Smooth muscle cell (in vitro differentiated cells): ENCODE measurements at regions not wholly inside any gene's neighbourhood (a gene's known extent, or its start where the extent isn't known, plus 50 kb on each side); places are given as distances from the start of the nearest gene placed in this dataset.
"Not testable (repeated sequence)": the region's sequence is repeated elsewhere in the genome, so short reads cannot be mapped to it uniquely, and the experiment has no call there.

ENCODE experiments used
- DNase-seq: peaks from one replicate; lab custom pipeline; 2025; ENCODE audit not compliant: unreplicated experiment; lab: John Stamatoyannopoulos, UW
- H2AFZ ChIP-seq: fragments of 200-600 bp; sonication (generic); 2 replicates; pipeline ENCODE4 v1.6.0; 2016; ENCODE audit warnings: antibody characterized with exemption, low read depth, mild to moderate bottlenecking
- H3F3A ChIP-seq: fragments of 200-600 bp; sonication (generic); 2 replicates; pipeline ENCODE4 v1.6.0; 2017; ENCODE audit warnings: antibody characterized with exemption, low read depth
- H3K27ac ChIP-seq: fragments of 200-600 bp; sonication (generic); 2 replicates; pipeline ENCODE4 v1.5.1; 2016; ENCODE audit warnings: low read depth, mild to moderate bottlenecking
- H3K27me3 ChIP-seq: fragments of 200-600 bp; sonication (generic); 2 replicates; pipeline ENCODE4 v1.6.1; 2016; ENCODE audit warnings: low read depth, mild to moderate bottlenecking
- H3K36me3 ChIP-seq: fragments of 200-600 bp; sonication (generic); 2 replicates; pipeline ENCODE4 v1.5.1; 2016; ENCODE audit warnings: low read depth
- H3K4me1 ChIP-seq: fragments of 200-600 bp; sonication (generic); 2 replicates; pipeline ENCODE4 v1.5.1; 2016; ENCODE audit warnings: low read depth
- H3K4me2 ChIP-seq: fragments of 200-600 bp; sonication (generic); 2 replicates; pipeline ENCODE4 v1.6.0; 2016; ENCODE audit warnings: mild to moderate bottlenecking
- H3K4me3 ChIP-seq: fragments of 200-600 bp; sonication (generic); 2 replicates; pipeline ENCODE4 v1.5.1; 2016; ENCODE audit warnings: mild to moderate bottlenecking
- H3K79me2 ChIP-seq: fragments of 200-600 bp; sonication (generic); 2 replicates; pipeline ENCODE4 v1.6.0; 2016; ENCODE audit warnings: low read depth, mild to moderate bottlenecking
- H3K9ac ChIP-seq: fragments of 200-600 bp; sonication (generic); 2 replicates; pipeline ENCODE4 v1.6.0; 2016; ENCODE audit warnings: low read depth
- H3K9me3 ChIP-seq: fragments of 200-600 bp; sonication (generic); replicated peaks from 2 replicates; pipeline ENCODE4 v1.5.1; 2016; ENCODE audit warnings: low read depth
- H4K20me1 ChIP-seq: fragments of 200-600 bp; sonication (generic); 2 replicates; pipeline ENCODE4 v1.6.0; 2016; ENCODE audit warnings: low read depth
- CTCF ChIP-seq: fragments of 200-600 bp; sonication (generic); IDR thresholded peaks from 2 replicates; pipeline ENCODE4 v1.5.1; 2017; ENCODE audit warnings: borderline replicate concordance, mild to moderate bottlenecking, antibody characterized with exemption; ENCODE audit not compliant: insufficient read depth, poor library complexity, severe bottlenecking
- WGBS: methylation state at CpG from one replicate; pipeline ENCODE4 v1.1.7; 2016; ENCODE audit warnings: low lambda C conversion rate; 5-methylcytosine and 5-hydroxymethylcytosine counted together

GRCh38 chr1:194624833-194625232 is 1438.4 kb upstream of the B3GALT2 start:
- H3K79me2 ChIP-seq = no peaks in the 10 kb centered on the region
- no peaks in the 10 kb centered on the region for H3K9me3 ChIP-seq
- no peaks in the 10 kb centered on the region for H3K4me1 ChIP-seq
- H4K20me1 ChIP-seq = no peaks in the 10 kb centered on the region
- no peaks in the 10 kb centered on the region for H3F3A ChIP-seq
- no peak for TF ChIP-seq CTCF
- no peaks in the 10 kb centered on the region for H3K27me3 ChIP-seq
- no peak overlapping the region for H2AFZ ChIP-seq
- H3K36me3 ChIP-seq = no peaks in the 10 kb centered on the region
- H3K27ac ChIP-seq = no peak overlapping the region
- H3K9ac ChIP-seq = no peak overlapping the region
- H3K4me3 ChIP-seq = no peak overlapping the region
- DNase-seq = no peak
- H3K4me2 ChIP-seq = no peak overlapping the region
- WGBS = 71% methylated on average over 4 of the region's 4 CpGs

DNA sequence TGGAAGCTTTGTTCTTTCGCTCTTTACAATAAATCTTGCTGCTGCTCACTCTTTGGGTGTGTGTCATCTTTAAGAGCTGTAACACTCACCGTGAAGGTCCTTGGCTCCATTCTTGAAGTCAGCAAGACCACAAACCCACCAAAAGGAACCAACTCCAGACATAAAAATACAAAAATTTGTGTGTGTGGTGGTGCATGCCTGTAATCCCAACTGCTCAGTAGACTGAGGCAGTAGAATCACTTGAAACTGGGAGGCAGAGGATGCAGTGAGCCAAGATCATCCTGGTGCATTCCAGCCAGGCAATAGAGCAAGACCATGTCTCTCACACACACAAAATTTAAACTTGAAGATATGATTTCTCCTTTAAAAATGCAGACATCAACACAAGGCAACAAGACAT is 1431.7 kb upstream of the B3GALT2 start:
- DNase-seq = no peak
- H4K20me1 ChIP-seq = no peaks in the 10 kb centered on the region

DNA sequence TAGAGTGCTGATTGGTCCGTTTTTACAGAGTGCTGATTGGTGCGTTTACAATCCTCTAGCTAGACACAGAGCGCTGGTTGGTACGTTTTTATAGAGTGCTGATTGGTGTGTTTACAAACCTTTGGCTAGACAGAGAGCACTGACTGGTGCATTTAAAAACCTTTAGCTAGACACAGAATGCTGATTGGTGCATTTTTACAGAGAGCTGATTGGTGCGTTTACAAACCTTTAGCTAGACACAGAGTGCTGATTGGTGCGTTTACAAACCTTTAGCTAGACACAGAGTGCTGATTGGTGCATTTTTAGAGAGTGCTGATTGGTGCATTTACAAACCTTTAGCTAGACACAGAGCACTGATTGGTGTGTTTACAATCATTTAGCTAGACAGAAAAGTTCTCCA is 1430.9 kb upstream of the B3GALT2 start:
- not testable (repeated sequence) for H3F3A ChIP-seq, H3K9me3 ChIP-seq
- 89% methylated on average over 6 of the region's 6 CpGs for WGBS

More for the DNA sequence above, 1431.7 kb upstream of the B3GALT2 start:
- no peaks in the 10 kb centered on the region for H3K36me3 ChIP-seq
- no peak overlapping the region for H3K9ac ChIP-seq
- no peak for TF ChIP-seq CTCF
- H3K79me2 ChIP-seq = no peaks in the 10 kb centered on the region
- no peaks in the 10 kb centered on the region for H3K4me1 ChIP-seq
- 91% methylated on average over 2 of the region's 2 CpGs for WGBS
- no peak overlapping the region for H3K27ac ChIP-seq
- H3K9me3 ChIP-seq = no peaks in the 10 kb centered on the region
- H3F3A ChIP-seq = no peaks in the 10 kb centered on the region
- no peak overlapping the region for H3K4me3 ChIP-seq
- no peaks in the 10 kb centered on the region for H3K27me3 ChIP-seq
- H2AFZ ChIP-seq = no peak overlapping the region
- no peak overlapping the region for H3K4me2 ChIP-seq

DNA sequence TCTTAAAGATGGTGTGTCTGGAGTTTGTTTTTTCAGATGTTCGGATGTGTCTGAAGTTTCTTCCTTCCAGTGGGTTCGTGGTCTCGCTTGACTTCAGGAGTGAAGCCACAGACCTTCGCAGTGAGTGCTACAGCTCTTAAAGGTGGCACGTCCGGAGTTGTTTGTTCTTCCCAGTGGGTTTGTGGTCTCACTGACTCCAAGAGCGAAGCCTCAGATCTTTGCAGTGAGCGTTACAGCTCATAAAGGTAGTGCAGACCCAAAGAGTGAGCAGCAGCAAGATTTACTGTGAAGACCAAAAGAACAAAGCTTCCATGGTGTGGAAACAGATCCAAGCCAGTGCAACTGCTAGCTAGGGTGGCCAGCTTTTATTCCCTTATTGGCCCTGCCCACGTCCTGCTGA is 1430.4 kb upstream of the B3GALT2 start:
- H3K9ac ChIP-seq = no peak overlapping the region
- no peaks in the 10 kb centered on the region for H3K4me1 ChIP-seq
- TF ChIP-seq CTCF = no peak
- H3K27ac ChIP-seq = no peak overlapping the region
- H3K4me2 ChIP-seq = no peak overlapping the region
- H3K79me2 ChIP-seq = no peaks in the 10 kb centered on the region
- no peak for DNase-seq
- no peaks in the 10 kb centered on the region for H3K9me3 ChIP-seq
- H2AFZ ChIP-seq = no peak overlapping the region
- H3K36me3 ChIP-seq = no peaks in the 10 kb centered on the region
- no peaks in the 10 kb centered on the region for H3K27me3 ChIP-seq
- no peaks in the 10 kb centered on the region for H3F3A ChIP-seq
- 86% methylated on average over 9 of the region's 9 CpGs for WGBS
- H3K4me3 ChIP-seq = no peak overlapping the region
- H4K20me1 ChIP-seq = no peaks in the 10 kb centered on the region

More for the DNA sequence above, 1430.9 kb upstream of the B3GALT2 start:
- H3K4me2 ChIP-seq, H4K20me1 ChIP-seq, H3K79me2 ChIP-seq, H3K27ac ChIP-seq, H3K27me3 ChIP-seq, H3K36me3 ChIP-seq, H2AFZ ChIP-seq, DNase-seq, H3K4me1 ChIP-seq, H3K9ac ChIP-seq, H3K4me3 ChIP-seq: not testable (repeated sequence)
